Hepatocyte (in vitro differentiated cells): ENCODE measurements at regions not wholly inside any gene's neighbourhood (a gene's known extent, or its start where the extent isn't known, plus 50 kb on each side); places are given as distances from the start of the nearest gene placed in this dataset.

Source experiments
- DNase-seq: peaks from one replicate; pipeline ENCODE4 v3.0.0-alpha.2; 2016; ENCODE audit warnings: low spot score
- H2AFZ ChIP-seq: fragments of 200-600 bp; sonication (generic); 2 replicates; pipeline ENCODE4 v1.6.0; 2016; ENCODE audit warnings: antibody characterized with exemption, mild to moderate bottlenecking
- H3K27ac ChIP-seq: fragments of 200-600 bp; sonication (generic); 2 replicates; pipeline ENCODE4 v1.5.1; 2016; ENCODE audit warnings: mild to moderate bottlenecking
- H3K27me3 ChIP-seq: fragments of 200-600 bp; sonication (generic); 2 replicates; pipeline ENCODE4 v1.6.1; 2016
- H3K36me3 ChIP-seq: fragments of 200-600 bp; sonication (generic); replicated peaks from 2 replicates; pipeline ENCODE4 v1.5.1; 2016; ENCODE audit warnings: low read depth; ENCODE audit not compliant: insufficient read depth
- H3K4me1 ChIP-seq: fragments of 200-600 bp; sonication (generic); 2 replicates; pipeline ENCODE4 v1.5.1; 2016; ENCODE audit warnings: mild to moderate bottlenecking, moderate library complexity; ENCODE audit not compliant: insufficient read depth
- H3K4me2 ChIP-seq: fragments of 200-600 bp; sonication (generic); 2 replicates; pipeline ENCODE4 v1.6.0; 2016
- H3K4me3 ChIP-seq: fragments of 200-600 bp; sonication (generic); 2 replicates; pipeline ENCODE4 v1.5.1; 2016; ENCODE audit warnings: mild to moderate bottlenecking
- H3K79me2 ChIP-seq: fragments of 200-600 bp; sonication (generic); 2 replicates; pipeline ENCODE4 v1.6.0; 2017; ENCODE audit warnings: mild to moderate bottlenecking
- H3K9me2 ChIP-seq: fragments of 200-600 bp; sonication (generic); replicated peaks from 2 replicates; pipeline ENCODE4 v1.6.0; 2017; ENCODE audit warnings: mild to moderate bottlenecking; ENCODE audit not compliant: insufficient read depth
- H3K9me3 ChIP-seq: fragments of 200-600 bp; sonication (generic); 2 replicates; pipeline ENCODE4 v1.5.1; 2016; ENCODE audit warnings: low read depth, mild to moderate bottlenecking
- H4K20me1 ChIP-seq: fragments of 200-600 bp; sonication (generic); 2 replicates; pipeline ENCODE4 v1.6.0; 2016; ENCODE audit warnings: mild to moderate bottlenecking; ENCODE audit not compliant: insufficient read depth, poor library complexity, severe bottlenecking
- CTCF ChIP-seq: fragments of 200-600 bp; sonication (generic); IDR thresholded peaks from 2 replicates; pipeline ENCODE4 v1.5.1; 2016; ENCODE audit warnings: antibody characterized with exemption, mild to moderate bottlenecking; ENCODE audit not compliant: poor library complexity
- EZH2 ChIP-seq: fragments of 200-600 bp; sonication (generic); IDR thresholded peaks from 2 replicates; pipeline ENCODE4 v1.6.1; 2016; ENCODE audit warnings: antibody characterized with exemption, mild to moderate bottlenecking, borderline replicate concordance
- EZH2phosphoT487 ChIP-seq: fragments of 200-600 bp; sonication (generic); IDR thresholded peaks from one replicate; pipeline ENCODE4 v1.6.1; 2018; ENCODE audit warnings: antibody characterized with exemption, mild to moderate bottlenecking, low read depth, moderate library complexity; ENCODE audit not compliant: unreplicated experiment, severe bottlenecking
- WGBS: methylation state at CpG from one replicate; pipeline ENCODE4 v1.1.6; 2016; ENCODE audit warnings: low lambda C conversion rate; ENCODE audit errors: missing lambda C conversion rate; 5-methylcytosine and 5-hydroxymethylcytosine counted together

DNA sequence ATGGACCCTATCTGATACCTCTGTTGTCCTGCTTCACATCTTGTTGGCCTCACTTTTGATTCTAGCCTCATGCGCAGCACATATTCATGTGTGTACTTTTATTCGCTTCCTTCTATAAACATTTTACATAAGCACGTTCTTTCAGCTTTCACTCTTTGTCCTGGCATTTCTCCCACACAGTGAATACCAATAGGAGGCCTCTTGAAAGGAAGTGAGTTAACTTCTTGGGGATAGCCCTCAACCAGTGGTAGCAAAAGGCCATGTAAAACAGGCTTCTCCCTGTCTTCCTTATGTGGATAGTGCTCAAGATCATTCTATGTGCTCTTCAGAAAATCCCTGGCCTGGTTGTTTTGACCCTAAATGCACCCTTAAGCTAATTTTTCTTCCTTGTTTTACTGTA is 633.9 kb upstream of the MBL2 start:
- H2AFZ ChIP-seq, result no peak overlapping the region
- 74% methylated on average over 3 of the region's 3 CpGs for WGBS
- H3K79me2 ChIP-seq, result no peaks in the 10 kb centered on the region
- H3K27ac ChIP-seq, result no peak overlapping the region
- H3K9me2 ChIP-seq, result no peaks in the 10 kb centered on the region
- no peaks in the 10 kb centered on the region for H3K36me3 ChIP-seq
- no peaks in the 10 kb centered on the region for H3K4me1 ChIP-seq
- H3K9me3 ChIP-seq, result no peaks in the 10 kb centered on the region
- H3K27me3 ChIP-seq, result no peaks in the 10 kb centered on the region
- no peak overlapping the region for H3K4me3 ChIP-seq
- no peak overlapping the region for H3K4me2 ChIP-seq
- DNase-seq, result no peak
- TF ChIP-seq EZH2 (no peak), CTCF (no peak), EZH2phosphoT487 (no peak)
- H4K20me1 ChIP-seq, result no peaks in the 10 kb centered on the region

GRCh38 chr10:53403688-53404087 is 631.1 kb upstream of the MBL2 start:
- no peaks in the 10 kb centered on the region for H3K36me3 ChIP-seq
- no peaks in the 10 kb centered on the region for H3K9me3 ChIP-seq
- H3K9me2 ChIP-seq, result no peaks in the 10 kb centered on the region
- no peak overlapping the region for H2AFZ ChIP-seq
- TF ChIP-seq CTCF (no peak), EZH2phosphoT487 (no peak), EZH2 (no peak)
- no peak overlapping the region for H3K27ac ChIP-seq
- H4K20me1 ChIP-seq, result no peaks in the 10 kb centered on the region
- H3K4me3 ChIP-seq, result no peak overlapping the region
- H3K4me2 ChIP-seq, result no peak overlapping the region
- H3K27me3 ChIP-seq, result no peaks in the 10 kb centered on the region
- WGBS, result 59% methylated on average over 4 of the region's 4 CpGs
- DNase-seq, result peak; percentile 37
- H3K79me2 ChIP-seq, result no peaks in the 10 kb centered on the region
- H3K4me1 ChIP-seq, result no peaks in the 10 kb centered on the region

DNA sequence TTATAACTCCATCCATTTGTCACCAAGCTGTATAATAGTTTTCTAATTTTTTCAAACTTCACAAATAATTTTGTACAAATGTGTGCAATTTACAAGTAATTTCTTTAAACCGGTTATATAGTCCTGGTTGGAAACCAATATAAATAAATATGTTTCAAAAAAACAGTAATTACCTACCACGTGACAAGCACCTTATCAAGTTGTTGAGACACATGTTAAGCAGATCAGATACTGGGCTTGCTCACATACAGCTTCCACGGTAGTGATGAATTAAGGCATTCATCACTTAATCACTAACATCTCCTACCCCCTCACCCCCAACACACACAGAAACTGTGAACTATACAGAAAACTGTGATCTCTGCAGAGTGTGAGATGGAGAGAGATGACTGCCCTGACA is 630.0 kb upstream of the MBL2 start:
- no peaks in the 10 kb centered on the region for H3K27me3 ChIP-seq
- no peak overlapping the region for H3K27ac ChIP-seq
- no peak overlapping the region for H3K4me3 ChIP-seq
- no peaks in the 10 kb centered on the region for H3K9me3 ChIP-seq
- no peaks in the 10 kb centered on the region for H3K79me2 ChIP-seq
- 80% methylated on average over 3 of the region's 3 CpGs for WGBS
- H3K4me1 ChIP-seq, result no peaks in the 10 kb centered on the region
- H2AFZ ChIP-seq, result no peak overlapping the region
- TF ChIP-seq EZH2phosphoT487 (no peak), CTCF (no peak), EZH2 (no peak)
- H3K9me2 ChIP-seq, result no peaks in the 10 kb centered on the region
- H3K36me3 ChIP-seq, result no peaks in the 10 kb centered on the region
- H3K4me2 ChIP-seq, result no peak overlapping the region
- no peaks in the 10 kb centered on the region for H4K20me1 ChIP-seq
- DNase-seq, result no peak

DNA sequence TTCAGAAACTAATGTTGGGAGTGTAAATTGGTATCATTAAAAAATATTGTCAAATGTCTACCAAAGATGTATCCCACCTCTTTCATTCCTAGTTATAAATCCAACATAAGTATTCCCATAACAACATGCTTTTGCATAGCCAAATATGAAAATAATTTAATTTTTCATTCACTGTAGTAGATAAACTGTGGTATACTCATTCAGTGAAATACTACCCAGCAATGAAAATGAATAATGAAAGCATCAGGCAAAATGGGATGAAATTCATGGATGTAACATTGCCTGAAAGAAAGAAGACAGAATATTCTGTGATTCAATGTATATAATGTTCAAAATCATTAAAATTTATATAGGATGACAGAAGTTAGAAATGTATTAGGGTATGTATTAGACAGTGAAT is 629.0 kb upstream of the MBL2 start:
- Histone ChIP-seq H3K4me3 (no peak overlapping the region), H3K36me3 (no peaks in the 10 kb centered on the region), H3K9me2 (no peaks in the 10 kb centered on the region), H4K20me1 (no peaks in the 10 kb centered on the region), H3K4me2 (no peak overlapping the region), H3K27me3 (no peaks in the 10 kb centered on the region), H3K27ac (no peak overlapping the region), H2AFZ (no peak overlapping the region), H3K4me1 (no peaks in the 10 kb centered on the region), H3K79me2 (no peaks in the 10 kb centered on the region), H3K9me3 (no peaks in the 10 kb centered on the region)
- DNase-seq, result no peak
- TF ChIP-seq CTCF (no peak), EZH2phosphoT487 (no peak), EZH2 (no peak)
